Right ventricle myocardium superior (tissue), 1 donor: ENCODE measurements at regions not wholly inside any gene's neighbourhood (a gene's known extent, or its start where the extent isn't known, plus 50 kb on each side); places are given as distances from the start of the nearest gene placed in this dataset.
"Not testable (repeated sequence)": the region's sequence is repeated elsewhere in the genome, so short reads cannot be mapped to it uniquely, and the experiment has no call there.

Experiments
- ATAC-seq: fragments of 200-7000 bp; cut with Tn5 transposase; one replicate; pipeline ENCODE4 v1.9.1; 2020; ENCODE audit warnings: mild to moderate bottlenecking; ENCODE audit not compliant: poor library complexity
- DNase-seq: peaks from one replicate; pipeline ENCODE4 v3.0.0-alpha.2; 2020
- intact Hi-C: fragments of 100-400 bp; cut with DNase I; formaldehyde crosslinking; loops from one replicate; pipeline ENCODE4 v1.11.2; 2022
- donor health status: DM: no; HTN: yes; CAD: no; lungs with severe emphysema.

DNA sequence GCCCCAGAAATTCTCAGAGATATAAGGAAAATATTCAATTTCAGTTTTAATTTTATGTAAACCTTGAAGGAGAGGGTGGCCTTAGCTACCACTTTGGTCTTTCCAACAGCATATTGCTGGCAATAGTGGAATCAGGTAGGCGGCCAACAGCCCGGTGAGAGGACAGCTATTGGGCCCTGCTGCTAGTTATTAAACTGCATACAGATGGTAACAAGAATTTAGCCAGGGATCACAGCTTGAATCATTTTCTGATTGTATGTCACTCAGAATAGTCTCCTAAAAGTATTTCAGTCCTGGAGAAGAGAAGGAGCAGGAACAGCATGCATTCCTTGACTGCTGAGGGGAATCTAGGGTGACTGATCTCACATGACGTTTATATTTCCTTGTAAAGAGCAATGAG is 261.4 kb upstream of the SMIM30 start:
- intact Hi-C loops, result no loop called here
- ATAC-seq (no peak), DNase-seq (no peak)

DNA sequence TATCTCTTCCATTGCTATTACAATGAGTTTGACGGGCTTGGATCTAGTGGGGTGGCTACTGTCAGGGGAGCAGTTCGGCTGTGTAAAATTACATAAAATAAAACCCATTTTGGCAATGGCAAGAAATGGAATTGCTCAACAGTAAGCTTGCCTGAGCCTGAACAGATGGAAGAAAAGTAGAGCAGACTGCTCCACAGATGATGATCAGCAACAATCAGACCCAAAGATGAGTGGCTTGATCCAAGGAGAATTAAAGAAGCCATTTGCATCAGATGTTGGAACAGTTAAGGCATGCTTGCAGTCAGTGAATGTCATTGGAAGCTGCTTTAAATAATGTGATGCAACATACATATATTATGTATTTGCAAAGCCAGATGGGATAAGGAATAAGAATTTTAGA is 256.6 kb upstream of the SMIM30 start:
- ATAC-seq (no peak), DNase-seq (no peak)
- intact Hi-C loops, result no loop called here

GRCh38 chr7:113373863-113374262 is 255.5 kb upstream of the SMIM30 start:
- intact Hi-C loops, result no loop called here
- DNase-seq (no peak), ATAC-seq (no peak)

- DNase-seq (no peak), ATAC-seq (no peak)
- intact Hi-C loops, result no loop called here
Observed at GRCh38 chr7:113371416-113372043, 253.2 kb upstream of the SMIM30 start.

DNA sequence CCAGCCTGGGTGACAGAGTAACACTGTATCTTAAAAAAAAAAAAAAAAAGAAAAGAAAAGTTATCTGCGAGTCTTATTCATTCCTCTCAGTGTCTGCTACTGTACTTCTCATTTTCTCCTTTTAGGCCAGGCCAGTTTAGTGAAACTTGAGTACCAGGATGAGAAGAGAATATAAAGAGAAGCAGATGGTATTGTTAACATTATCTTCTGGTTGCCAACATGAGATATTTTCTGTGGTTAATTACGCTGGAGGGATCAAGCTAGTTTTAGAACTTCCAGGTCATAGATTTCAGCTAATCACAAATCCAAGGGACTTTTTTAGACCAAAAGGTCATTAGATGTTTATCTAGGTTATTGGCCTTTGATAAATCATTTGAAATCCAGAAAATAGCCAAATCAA is 252.6 kb upstream of the SMIM30 start:
- DNase-seq (no peak), ATAC-seq (no peak)
- intact Hi-C loops, result no loop called here

DNA sequence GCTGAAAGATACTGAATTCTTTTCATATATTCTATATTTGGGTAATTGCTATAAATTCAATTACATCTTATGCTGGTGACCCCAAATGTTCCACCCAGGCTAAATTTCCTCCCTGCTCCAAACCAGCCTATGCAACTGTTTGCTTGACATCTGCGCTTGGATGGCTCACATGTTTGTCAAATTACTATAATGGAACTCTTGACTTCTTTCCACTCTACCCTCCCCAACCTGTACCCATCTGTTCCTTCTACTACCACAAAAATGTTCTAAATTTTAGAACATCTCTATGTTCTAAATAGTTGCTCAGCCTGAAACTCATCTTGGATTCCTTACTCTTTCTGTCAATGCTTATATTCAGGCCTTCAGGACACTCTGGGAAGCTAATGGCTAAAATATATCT is 249.9 kb upstream of the SMIM30 start:
- intact Hi-C loops, result no loop called here
- ATAC-seq, result no peak
- no peak for DNase-seq

- no peak for ATAC-seq
- intact Hi-C loops, result no loop called here
- no peak for DNase-seq
Observed at GRCh38 chr7:113367041-113367586, 248.8 kb upstream of the SMIM30 start.

DNA sequence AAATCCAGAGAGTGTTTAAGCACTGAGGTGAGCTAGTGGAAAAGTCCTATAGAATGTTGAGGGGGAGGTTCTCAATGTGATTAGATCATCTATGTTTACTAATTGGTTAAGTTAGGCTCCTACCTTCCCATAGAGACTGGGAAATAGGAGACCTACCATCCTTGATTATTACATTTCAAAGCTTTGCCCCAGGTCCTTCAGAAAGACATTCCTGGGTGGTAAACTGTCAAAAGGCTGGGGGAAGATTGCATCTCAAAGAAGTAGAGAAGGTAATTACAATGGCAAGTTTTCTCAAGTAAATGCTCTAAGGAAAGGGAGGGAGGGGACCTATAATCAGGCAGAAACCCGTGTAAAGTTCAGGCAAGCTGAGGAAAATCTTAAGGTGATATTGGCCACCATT is 247.8 kb upstream of the SMIM30 start:
- intact Hi-C loops, result no loop called here
- no peak for DNase-seq
- no peak for ATAC-seq

DNA sequence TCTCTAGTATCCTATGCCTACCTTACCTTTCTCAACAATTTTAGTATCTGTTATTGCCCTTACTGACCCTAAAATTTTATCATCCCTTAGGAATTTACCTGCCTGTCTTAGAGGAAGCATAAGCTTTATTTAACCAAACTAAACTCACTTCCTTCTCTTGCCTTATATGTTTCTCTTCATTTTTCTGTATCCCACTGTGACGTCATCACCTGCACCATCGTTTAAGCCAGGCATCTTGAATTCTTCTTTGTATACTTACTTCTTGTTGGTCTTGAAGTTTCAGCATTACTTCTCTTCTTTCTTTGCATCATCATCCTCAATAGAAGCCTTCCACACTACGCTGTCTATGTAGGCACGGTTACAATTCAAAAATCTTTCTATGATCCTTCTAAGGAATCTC is 231.0 kb upstream of the SMIM30 start:
- no peak for DNase-seq
- intact Hi-C loops, result no loop called here
- no peak for ATAC-seq

GRCh38 chr7:113339661-113340060 is 221.3 kb upstream of the SMIM30 start:
- DNase-seq, result no peak
- intact Hi-C loops, result no loop called here
- ATAC-seq, result no peak

DNA sequence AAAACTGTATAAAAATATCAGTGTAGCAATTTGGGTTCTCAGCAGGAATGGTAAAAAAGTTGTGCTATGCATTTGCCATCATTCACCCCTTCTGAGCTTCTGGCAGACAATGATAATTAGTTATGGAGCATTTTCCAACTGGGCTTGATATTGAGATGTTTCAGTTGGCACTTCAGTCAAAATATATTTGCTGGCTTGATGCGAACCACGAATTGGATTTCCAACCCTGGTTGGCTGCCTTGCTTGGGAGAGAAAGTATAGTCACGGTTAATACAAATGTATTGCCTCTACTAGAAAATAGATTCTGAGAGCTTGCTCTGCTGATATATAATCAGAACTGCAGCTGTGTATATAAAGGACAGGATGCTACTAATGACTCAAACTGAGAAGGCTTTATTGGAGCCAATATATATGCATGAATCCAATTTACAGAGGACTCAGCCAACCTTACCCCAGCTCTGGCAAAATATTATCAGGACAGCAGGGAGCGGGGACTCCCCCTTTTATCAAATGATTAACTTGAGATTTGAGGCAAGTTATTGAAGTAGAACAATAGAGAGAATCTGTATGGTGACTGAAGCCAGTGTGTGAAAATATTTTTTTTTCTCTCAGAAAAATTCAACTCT is 219.8 kb upstream of the SMIM30 start:
- intact Hi-C loops, result no loop called here
- DNase-seq, result no peak
- ATAC-seq, result no peak

GRCh38 chr7:113336838-113337237 is 218.5 kb upstream of the SMIM30 start:
- intact Hi-C loops, ATAC-seq, DNase-seq: not testable (repeated sequence)

GRCh38 chr7:113331155-113331898 is 213.0 kb upstream of the SMIM30 start:
- intact Hi-C loops, result no loop called here
- DNase-seq (peak; percentile 44), ATAC-seq (no peak)

- intact Hi-C loops, result no loop called here
- no peak for DNase-seq
- no peak for ATAC-seq
Observed at GRCh38 chr7:113321201-113321600, 202.8 kb upstream of the SMIM30 start.

GRCh38 chr7:113320419-113320818 is 202.1 kb upstream of the SMIM30 start:
- intact Hi-C loops, result no loop called here
- no peak for ATAC-seq

DNA sequence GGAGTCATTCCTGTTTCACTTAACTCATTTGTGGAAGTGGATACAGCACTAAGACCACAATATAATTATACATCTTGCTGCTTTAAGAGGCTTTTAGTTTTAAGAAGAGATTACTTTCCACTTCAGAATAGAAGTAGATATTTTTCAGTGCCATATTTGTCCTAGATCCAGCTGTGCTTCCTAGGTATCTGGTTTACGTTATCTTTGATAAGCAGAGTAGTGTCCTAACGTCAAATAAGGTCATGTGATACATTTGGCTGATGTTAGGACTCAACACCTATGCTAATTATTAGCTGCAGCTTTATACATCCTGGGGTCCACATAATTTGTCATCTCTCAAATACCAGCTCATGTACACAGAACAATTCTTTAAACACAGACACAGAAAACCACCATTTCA is 196.2 kb upstream of the SMIM30 start:
- intact Hi-C loops, result no loop called here
- no peak for ATAC-seq

More at GRCh38 chr7:113320419-113320818, 202.1 kb upstream of the SMIM30 start:
- DNase-seq, result no peak

GRCh38 chr7:113308399-113308798 is 190.0 kb upstream of the SMIM30 start:
- no peak for DNase-seq
- no peak for ATAC-seq
- intact Hi-C loops, result no loop called here

More for the DNA sequence above, 196.2 kb upstream of the SMIM30 start:
- no peak for DNase-seq

GRCh38 chr7:113307147-113307546 is 188.8 kb upstream of the SMIM30 start:
- no peak for DNase-seq
- intact Hi-C loops, result no loop called here

GRCh38 chr7:113306302-113306701 is 187.9 kb upstream of the SMIM30 start:
- intact Hi-C loops, result no loop called here
- ATAC-seq, result no peak
- DNase-seq, result no peak

More at GRCh38 chr7:113307147-113307546, 188.8 kb upstream of the SMIM30 start:
- ATAC-seq, result no peak

DNA sequence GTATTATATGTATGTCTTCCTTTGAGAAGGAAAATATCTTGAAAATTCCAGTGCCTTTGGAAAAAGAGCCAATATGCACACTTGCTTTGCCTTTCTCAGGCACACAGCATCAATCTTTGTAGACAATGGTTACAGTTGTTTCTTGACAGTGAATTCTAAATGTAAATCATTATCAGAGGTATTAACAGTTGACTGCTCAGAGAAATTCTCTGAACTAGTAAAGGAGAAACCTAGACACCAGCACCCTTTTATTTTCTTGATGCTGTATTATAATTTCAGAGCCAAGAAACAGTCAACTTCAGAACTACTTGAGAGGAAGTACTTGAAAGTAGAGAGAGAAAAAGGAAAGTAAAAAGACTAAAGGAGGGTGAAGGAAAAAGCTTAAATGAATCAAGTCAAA is 185.8 kb upstream of the SMIM30 start:
- no peak for ATAC-seq
- DNase-seq, result no peak
- intact Hi-C loops, result no loop called here
